Endothelial cell of hepatic sinusoid (primary cell): ENCODE measurements at regions not wholly inside any gene's neighbourhood (a gene's known extent, or its start where the extent isn't known, plus 50 kb on each side); places are given as distances from the start of the nearest gene placed in this dataset.

Experiments used
- in situ Hi-C: cut with HindIII; loops from 2 replicates; pipeline ENCODE4 v1.10.0; 2017; ENCODE audit warnings: low sequenced_read_pairs

GRCh38 chr2:129731907-129732629 is 247.4 kb upstream of the RAB6C start:
- in situ Hi-C loops, result no loop called here

- in situ Hi-C loops, result no loop called here
Observed at GRCh38 chr2:129732630-129733026, 246.8 kb upstream of the RAB6C start.

GRCh38 chr2:129733041-129733440 is 246.4 kb upstream of the RAB6C start:
- in situ Hi-C loops, result no loop called here

- in situ Hi-C loops, result no loop called here
Observed at GRCh38 chr2:129733579-129733978, 245.9 kb upstream of the RAB6C start.

- in situ Hi-C loops, result no loop called here
Observed at GRCh38 chr2:129734343-129735034, 245.0 kb upstream of the RAB6C start.

- in situ Hi-C loops, result no loop called here
Observed at GRCh38 chr2:129735576-129735975, 243.9 kb upstream of the RAB6C start.

- in situ Hi-C loops, result no loop called here
Observed at GRCh38 chr2:129737660-129738527, 241.6 kb upstream of the RAB6C start.

GRCh38 chr2:129738799-129739198 is 240.7 kb upstream of the RAB6C start:
- in situ Hi-C loops, result no loop called here

- in situ Hi-C loops, result no loop called here
Observed at GRCh38 chr2:129740504-129740903, 239.0 kb upstream of the RAB6C start.

GRCh38 chr2:129741165-129741564 is 238.3 kb upstream of the RAB6C start:
- in situ Hi-C loops, result no loop called here

GRCh38 chr2:129741623-129742022 is 237.8 kb upstream of the RAB6C start:
- in situ Hi-C loops, result no loop called here

- in situ Hi-C loops, result no loop called here
Observed at GRCh38 chr2:129742415-129743180, 236.9 kb upstream of the RAB6C start.

- in situ Hi-C loops, result no loop called here
Observed at GRCh38 chr2:129744141-129744540, 235.3 kb upstream of the RAB6C start.

- in situ Hi-C loops, result no loop called here
Observed at GRCh38 chr2:129744649-129745048, 234.8 kb upstream of the RAB6C start.

GRCh38 chr2:129747500-129748125 is 231.9 kb upstream of the RAB6C start:
- in situ Hi-C loops, result no loop called here

- in situ Hi-C loops, result no loop called here
Observed at GRCh38 chr2:129748250-129748649, 231.2 kb upstream of the RAB6C start.

- in situ Hi-C loops, result no loop called here
Observed at GRCh38 chr2:129748653-129749052, 230.8 kb upstream of the RAB6C start.

- in situ Hi-C loops, result no loop called here
Observed at GRCh38 chr2:129751409-129751808, 228.1 kb upstream of the RAB6C start.

GRCh38 chr2:129752176-129752575 is 227.3 kb upstream of the RAB6C start:
- in situ Hi-C loops, result no loop called here

GRCh38 chr2:129752686-129753085 is 226.8 kb upstream of the RAB6C start:
- in situ Hi-C loops, result no loop called here
